PC-3 (cell line): ENCODE measurements at regions not wholly inside any gene's neighbourhood (a gene's known extent, or its start where the extent isn't known, plus 50 kb on each side); places are given as distances from the start of the nearest gene placed in this dataset.

Source experiments
- CTCF ChIP-seq: fragments of 300-600 bp; sonication (generic); conservative IDR thresholded peaks from 2 replicates; pipeline ENCODE4 v1.5.1; 2017; ENCODE audit warnings: antibody characterized with exemption, low read depth, mild to moderate bottlenecking, low read length
- EZH2 ChIP-seq: fragments of 300-600 bp; sonication (generic); IDR thresholded peaks from one replicate; pipeline ENCODE4 v1.6.1; 2017; ENCODE audit warnings: antibody characterized with exemption, mild to moderate bottlenecking, low read length; ENCODE audit not compliant: unreplicated experiment

GRCh38 chr3:157647820-157648219, 144.6 kb upstream of the VEPH1 start:
- no peak for TF ChIP-seq EZH2
- TF ChIP-seq CTCF, result no peak
